Retinal pigment epithelial cell (primary cell): ENCODE measurements at regions not wholly inside any gene's neighbourhood (a gene's known extent, or its start where the extent isn't known, plus 50 kb on each side); places are given as distances from the start of the nearest gene placed in this dataset.

ENCODE experiments used
- DNase-seq: peaks from one replicate; pipeline ENCODE4 v3.0.0-alpha.2; 2010; ENCODE audit warnings: low read depth
- H3K4me3 ChIP-seq: 2 replicates; pipeline ENCODE4 v1.5.1; 2011; ENCODE audit warnings: mild to moderate bottlenecking, low read length, control low read depth, moderate library complexity
- TF ChIP-seq, protein P1 (sequence below): conservative IDR thresholded peaks from 2 replicates; pipeline ENCODE4 v1.5.1; 2011; ENCODE audit warnings: low read depth, low read length, control low read depth, inconsistent platforms

DNA sequence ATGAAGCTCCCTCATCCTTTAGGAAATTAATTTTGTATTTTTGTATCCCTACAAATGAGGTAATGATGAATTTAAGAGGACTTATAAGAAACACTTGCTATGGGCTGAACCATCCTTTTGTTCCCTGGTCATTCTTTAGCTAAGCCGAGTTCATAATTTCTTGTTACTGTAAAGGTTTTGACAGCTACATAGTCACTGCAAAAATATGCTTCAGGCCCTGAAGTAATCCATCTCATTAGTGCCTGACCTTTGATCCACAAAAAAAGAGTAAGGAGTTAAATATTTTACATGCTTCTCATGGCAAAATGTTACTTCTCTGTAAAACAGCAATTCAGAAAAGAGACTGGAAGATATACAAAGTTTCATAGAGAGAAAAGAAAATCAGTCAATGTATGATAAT lies 290.6 kb upstream of the SLIT2 start:
- TF ChIP-seq, protein P1, sequence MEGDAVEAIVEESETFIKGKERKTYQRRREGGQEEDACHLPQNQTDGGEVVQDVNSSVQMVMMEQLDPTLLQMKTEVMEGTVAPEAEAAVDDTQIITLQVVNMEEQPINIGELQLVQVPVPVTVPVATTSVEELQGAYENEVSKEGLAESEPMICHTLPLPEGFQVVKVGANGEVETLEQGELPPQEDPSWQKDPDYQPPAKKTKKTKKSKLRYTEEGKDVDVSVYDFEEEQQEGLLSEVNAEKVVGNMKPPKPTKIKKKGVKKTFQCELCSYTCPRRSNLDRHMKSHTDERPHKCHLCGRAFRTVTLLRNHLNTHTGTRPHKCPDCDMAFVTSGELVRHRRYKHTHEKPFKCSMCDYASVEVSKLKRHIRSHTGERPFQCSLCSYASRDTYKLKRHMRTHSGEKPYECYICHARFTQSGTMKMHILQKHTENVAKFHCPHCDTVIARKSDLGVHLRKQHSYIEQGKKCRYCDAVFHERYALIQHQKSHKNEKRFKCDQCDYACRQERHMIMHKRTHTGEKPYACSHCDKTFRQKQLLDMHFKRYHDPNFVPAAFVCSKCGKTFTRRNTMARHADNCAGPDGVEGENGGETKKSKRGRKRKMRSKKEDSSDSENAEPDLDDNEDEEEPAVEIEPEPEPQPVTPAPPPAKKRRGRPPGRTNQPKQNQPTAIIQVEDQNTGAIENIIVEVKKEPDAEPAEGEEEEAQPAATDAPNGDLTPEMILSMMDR, result no peak
- no peak overlapping the region for H3K4me3 ChIP-seq
- DNase-seq, result peak; percentile 96

GRCh38 chr4:19958848-19959247 lies 292.9 kb upstream of the SLIT2 start:
- H3K4me3 ChIP-seq, result no peak overlapping the region
- TF ChIP-seq, protein P1, result no peak
- peak; percentile 69 for DNase-seq

GRCh38 chr4:19947349-19947748 lies 304.4 kb upstream of the SLIT2 start:
- peak; percentile 51 for DNase-seq
- H3K4me3 ChIP-seq, result no peak overlapping the region
- TF ChIP-seq, protein P1, result no peak

DNA sequence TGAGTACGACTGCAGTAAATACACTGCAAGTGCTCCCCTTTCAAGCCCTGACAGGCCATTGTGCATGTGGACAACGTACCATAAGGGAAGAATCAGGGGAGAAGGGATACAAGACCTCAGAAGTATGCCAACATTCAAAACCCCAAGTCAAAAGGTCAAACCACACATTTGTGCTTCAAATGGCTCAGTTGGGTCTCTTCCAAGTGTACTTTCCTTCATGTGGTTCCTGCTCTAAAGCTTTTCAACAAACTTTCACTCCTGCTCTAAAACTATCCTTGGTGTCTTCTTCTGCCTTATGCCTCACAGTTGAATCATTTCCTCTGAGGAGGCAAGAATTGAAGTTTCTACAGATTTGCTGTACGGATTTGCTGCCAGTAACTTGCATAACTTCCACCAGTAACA lies 305.7 kb upstream of the SLIT2 start:
- H3K4me3 ChIP-seq, result no peak overlapping the region
- TF ChIP-seq, protein P1, result no peak
- DNase-seq, result peak; percentile 80

DNA sequence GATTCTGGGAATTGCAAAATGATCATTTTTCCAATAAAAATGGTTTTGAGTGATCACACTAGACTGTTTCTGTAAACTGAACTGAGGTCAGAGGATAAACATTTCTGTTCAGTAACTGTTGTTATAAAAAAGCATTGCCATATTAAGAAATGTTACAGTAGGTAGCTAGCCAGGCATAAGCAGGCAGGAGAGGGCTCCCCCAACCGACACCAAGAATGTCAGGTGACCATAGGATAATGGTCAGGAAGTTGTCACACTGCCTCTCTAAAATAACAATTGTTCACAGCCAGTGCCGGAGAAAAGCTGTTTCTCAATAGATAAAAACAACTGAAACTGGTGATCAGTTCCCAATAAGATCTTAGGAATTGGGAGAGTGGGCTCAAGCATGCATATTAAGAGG lies 306.2 kb upstream of the SLIT2 start:
- DNase-seq, result no peak
- no peak overlapping the region for H3K4me3 ChIP-seq
- TF ChIP-seq, protein P1, result no peak

DNA sequence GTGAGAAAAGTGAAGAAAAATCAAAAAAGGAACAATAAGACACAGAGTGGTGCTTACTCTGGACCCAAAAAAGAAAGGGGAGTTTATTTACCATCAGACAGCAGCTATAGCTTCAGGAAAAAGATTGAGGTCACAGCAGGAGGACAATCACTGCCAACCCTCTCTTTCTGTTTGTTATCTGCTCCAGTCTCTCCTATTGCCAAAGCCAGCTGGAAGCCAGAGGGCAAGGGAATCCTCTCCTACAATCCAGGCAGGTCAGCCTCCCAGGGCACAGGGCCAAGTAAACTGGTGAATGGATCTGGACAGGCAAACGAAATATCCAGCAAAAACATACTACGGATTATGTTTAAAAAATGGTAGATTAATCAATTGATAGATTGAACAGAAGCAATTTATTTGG lies 306.9 kb upstream of the SLIT2 start:
- TF ChIP-seq, protein P1, result no peak
- no peak for DNase-seq

DNA sequence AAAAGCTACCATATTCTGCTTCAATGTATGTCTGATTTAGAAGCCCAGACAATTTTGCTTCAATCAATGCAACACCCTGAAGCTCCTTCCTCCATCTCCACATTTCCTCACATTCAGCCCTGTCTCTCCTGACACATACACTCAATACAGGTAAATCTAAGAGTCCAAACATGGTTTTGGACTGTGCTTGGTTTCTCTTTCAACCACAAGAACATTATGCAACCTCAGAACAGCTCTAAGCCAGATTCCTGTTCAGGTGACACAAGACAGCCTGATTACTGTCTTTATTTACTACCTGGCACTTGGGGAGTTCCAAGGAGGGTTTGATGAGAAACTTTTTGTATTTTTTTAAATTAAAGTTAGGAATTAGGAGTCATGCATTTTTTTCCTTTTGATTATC lies 307.5 kb upstream of the SLIT2 start:
- no peak for DNase-seq
- no peak overlapping the region for H3K4me3 ChIP-seq
- TF ChIP-seq, protein P1, result no peak

More for the DNA sequence above, 306.9 kb upstream of the SLIT2 start:
- no peak overlapping the region for H3K4me3 ChIP-seq
